ENCODE measurements at regions not wholly inside any gene's neighbourhood (a gene's known extent, or its start where the extent isn't known, plus 50 kb on each side); places are given as distances from the start of the nearest gene placed in this dataset.

- H3K27ac ChIP-seq: no peak overlapping the region
Measured at GRCh38 chrX:146346102-146346501, 463.5 kb upstream of the CXorf51B start.

GRCh38 chrX:146351620-146352019 is 458.0 kb upstream of the CXorf51B start:
- no peak for DNase-seq
- Histone ChIP-seq H3K9me3 (ENCODE audit: severe bottlenecking) (no peaks in the 10 kb centered on the region), H3K36me3 (no peaks in the 10 kb centered on the region), H3K27me3 (ENCODE audit: insufficient read depth, low read depth, severe bottlenecking) (peaks cover 64% of the 10 kb centered on the region), H3K27ac (no peak overlapping the region), H3K4me3 (ENCODE audit: low read depth, low read length) (no peak overlapping the region)
- no peak for TF ChIP-seq CTCF (IDR thresholded peaks at IDR 0.05; ENCODE audit: low read depth, low read length)

More at GRCh38 chrX:146346102-146346501, 463.5 kb upstream of the CXorf51B start:
- no peaks in the 10 kb centered on the region for H3K9me3 ChIP-seq (ENCODE audit: severe bottlenecking)
- H3K27me3 ChIP-seq (ENCODE audit: insufficient read depth, low read depth, severe bottlenecking): peaks cover 70% of the 10 kb centered on the region
- no peak for TF ChIP-seq CTCF (IDR thresholded peaks at IDR 0.05; ENCODE audit: low read depth, low read length)
- no peak for DNase-seq
- H3K36me3 ChIP-seq: no peaks in the 10 kb centered on the region
- H3K4me3 ChIP-seq (ENCODE audit: low read depth, low read length): no peak overlapping the region

- DNase-seq: no peak
- no peak overlapping the region for H3K27ac ChIP-seq
- no peak for TF ChIP-seq CTCF (IDR thresholded peaks at IDR 0.05; ENCODE audit: low read depth, low read length)
- no peaks in the 10 kb centered on the region for H3K36me3 ChIP-seq
- H3K9me3 ChIP-seq (ENCODE audit: severe bottlenecking): no peaks in the 10 kb centered on the region
- no peak overlapping the region for H3K4me3 ChIP-seq (ENCODE audit: low read depth, low read length)
- peaks cover 47% of the 10 kb centered on the region for H3K27me3 ChIP-seq (ENCODE audit: insufficient read depth, low read depth, severe bottlenecking)
Measured at GRCh38 chrX:146355440-146355839, 454.1 kb upstream of the CXorf51B start.

- no peak overlapping the region for H3K4me3 ChIP-seq (ENCODE audit: low read depth, low read length)
- DNase-seq: no peak
- no peak for TF ChIP-seq CTCF (IDR thresholded peaks at IDR 0.05; ENCODE audit: low read depth, low read length)
- no peak overlapping the region for H3K27ac ChIP-seq
- H3K9me3 ChIP-seq (ENCODE audit: severe bottlenecking): no peaks in the 10 kb centered on the region
- no peaks in the 10 kb centered on the region for H3K36me3 ChIP-seq
- H3K27me3 ChIP-seq (ENCODE audit: insufficient read depth, low read depth, severe bottlenecking): peaks cover 26% of the 10 kb centered on the region
Measured at GRCh38 chrX:146363919-146364318, 445.7 kb upstream of the CXorf51B start.

GRCh38 chrX:146385529-146385928 is 424.0 kb upstream of the CXorf51B start:
- Histone ChIP-seq H3K9me3 (ENCODE audit: severe bottlenecking) (peaks cover 2% of the 10 kb centered on the region), H3K27me3 (ENCODE audit: insufficient read depth, low read depth, severe bottlenecking) (peaks cover 25% of the 10 kb centered on the region), H3K36me3 (no peaks in the 10 kb centered on the region), H3K4me3 (ENCODE audit: low read depth, low read length) (no peak overlapping the region), H3K27ac (no peak overlapping the region)
- TF ChIP-seq CTCF (IDR thresholded peaks at IDR 0.05; ENCODE audit: low read depth, low read length): no peak
- no peak for DNase-seq

- no peak overlapping the region for H3K27ac ChIP-seq
- peaks cover 38% of the 10 kb centered on the region for H3K27me3 ChIP-seq (ENCODE audit: insufficient read depth, low read depth, severe bottlenecking)
Measured at GRCh38 chrX:146396409-146396808, 413.2 kb upstream of the CXorf51B start.

More at GRCh38 chrX:146396409-146396808, 413.2 kb upstream of the CXorf51B start:
- no peak for TF ChIP-seq CTCF (IDR thresholded peaks at IDR 0.05; ENCODE audit: low read depth, low read length)
- DNase-seq: no peak
- no peaks in the 10 kb centered on the region for H3K36me3 ChIP-seq
- H3K4me3 ChIP-seq (ENCODE audit: low read depth, low read length): no peak overlapping the region
- no peaks in the 10 kb centered on the region for H3K9me3 ChIP-seq (ENCODE audit: severe bottlenecking)

Data from WERI-Rb-1 (cell line).